K562 (cell line): ENCODE measurements at regions not wholly inside any gene's neighbourhood (a gene's known extent, or its start where the extent isn't known, plus 50 kb on each side); places are given as distances from the start of the nearest gene placed in this dataset.

Experiments
- ATAC-seq: fragments of 200-7000 bp; cut with Tn5 transposase; 3 replicates; pipeline ENCODE4 v1.9.1; 2020; ENCODE audit warnings: moderate library complexity
- BruUV-seq: library from RNA; stranded (reverse); fragments of 400-500 nt; replicated peaks from 2 replicates; lab custom pipeline; 2021; lab: Mats Ljungman, UMichigan
- CTCF ChIA-PET: fragments of 300-600 bp; formaldehyde crosslinking; extraction: SDS; loops from one replicate; lab custom pipeline; 2021; ENCODE audit warnings: low intra/inter-chr PET ratio; lab: Yijun Ruan, JAX
- POLR2A ChIA-PET: fragments of 300-600, 350-650 bp; sonication (Branson Sonifier 250); formaldehyde crosslinking; extraction: SDS; loops from one replicate; lab custom pipeline; 2021; ENCODE audit warnings: antibody characterized with exemption, inconsistent platforms; lab: Yijun Ruan, JAX
- DNase-seq, 4 experiments: peaks; one replicate each; pipeline versions ENCODE4 v3.0.0 to v3.0.0-alpha.2; 2011 to 2018; ENCODE audit warnings: low spot score in 3 of 4, mixed read lengths in 3 of 4; ENCODE audit errors: extremely low read depth in 1 of 4
- FAIRE-seq: peaks from 2 replicates; lab custom pipeline; 2011; peaks lifted over from hg19 to GRCh38; lab: Jason Lieb, UNC
- H2AFZ ChIP-seq: 2 replicates; pipeline ENCODE4 v1.6.0; 2011; ENCODE audit warnings: low read depth, low read length, control low read depth, inconsistent platforms
- H3K27ac ChIP-seq: fragments of 200-600 bp; 3 replicates; pipeline ENCODE4 v1.8.0; 2011; ENCODE audit warnings: low read depth, mild to moderate bottlenecking, control low read depth, inconsistent platforms, low read length, moderate library complexity, mixed read lengths; ENCODE audit errors: extremely low read depth
- H3K27me3 ChIP-seq, 2 experiments: fragments of 300-600 bp in 1 of 2; 2 replicates in 1 of 2; 3 replicates in 1 of 2; pipeline versions ENCODE4 v1.6.0 to v1.8.0; 2011; ENCODE audit warnings: inconsistent platforms in 2 of 2, low read length in 2 of 2, mild to moderate bottlenecking in 1 of 2, mixed read lengths in 1 of 2, moderate library complexity in 1 of 2; ENCODE audit not compliant: control insufficient read depth in 2 of 2, insufficient read depth in 2 of 2
- H3K36me3 ChIP-seq: fragments of 300-600 bp; 3 replicates; pipeline ENCODE4 v1.8.0; 2011; ENCODE audit warnings: mild to moderate bottlenecking, low read length, inconsistent platforms; ENCODE audit not compliant: control insufficient read depth, insufficient read depth
- H3K4me1 ChIP-seq, 2 experiments: fragments of 200-600 bp in 1 of 2; replicated peaks in 1 of 2; 2 replicates in 1 of 2; 3 replicates in 1 of 2; pipeline versions ENCODE4 v1.5.1 to v1.8.0; 2011; ENCODE audit warnings: inconsistent platforms in 2 of 2, low read length in 2 of 2, mild to moderate bottlenecking in 1 of 2, mixed read lengths in 1 of 2, moderate library complexity in 1 of 2; ENCODE audit not compliant: control insufficient read depth in 2 of 2, insufficient read depth in 2 of 2
- H3K4me2 ChIP-seq: 2 replicates; pipeline ENCODE4 v1.6.1; 2011; ENCODE audit warnings: low read length, control low read depth, inconsistent platforms, mixed read lengths; ENCODE audit not compliant: insufficient read depth
- H3K4me3 ChIP-seq: fragments of 200-600 bp; sonication (generic), shearing (Covaris generic); 2 replicates; pipeline ENCODE4 v1.5.1; 2016; ENCODE audit warnings: control low read depth, inconsistent platforms
- H3K79me2 ChIP-seq: fragments of 200-600 bp; 3 replicates; pipeline ENCODE4 v1.8.0; 2011; ENCODE audit warnings: low read length, inconsistent platforms; ENCODE audit not compliant: control insufficient read depth, insufficient read depth
- H3K9ac ChIP-seq, 2 experiments: 2 replicates each; pipeline versions ENCODE4 v1.6.0 to v1.6.1; 2011; ENCODE audit warnings: low read depth in 2 of 2, low read length in 2 of 2, control low read depth in 1 of 2, inconsistent platforms in 1 of 2, mild to moderate bottlenecking in 1 of 2, mixed read lengths in 1 of 2; ENCODE audit not compliant: insufficient read depth in 1 of 2
- H3K9me1 ChIP-seq: one replicate; pipeline ENCODE4 v1.6.0; 2011; ENCODE audit warnings: inconsistent platforms, mild to moderate bottlenecking, low read length, moderate library complexity; ENCODE audit not compliant: control insufficient read depth, insufficient read depth
- H3K9me3 ChIP-seq: replicated peaks from 2 replicates; pipeline ENCODE4 v1.5.1; 2011; ENCODE audit warnings: low read depth, low read length, inconsistent platforms; ENCODE audit not compliant: control insufficient read depth, insufficient read depth
- H4K20me1 ChIP-seq: replicated peaks from 2 replicates; pipeline ENCODE4 v1.6.1; 2011; ENCODE audit warnings: low read length, inconsistent platforms, mixed read lengths; ENCODE audit not compliant: control insufficient read depth, insufficient read depth
- MBD2 ChIP-seq: sonication (generic); IDR thresholded peaks from 2 replicates; pipeline ENCODE4 v1.6.1; 2016; ENCODE audit warnings: low read depth, borderline replicate concordance
- NCOR1 ChIP-seq: fragments of 450-650 bp; IDR thresholded peaks from 2 replicates; pipeline ENCODE4 v1.6.1; 2016; ENCODE audit warnings: mild to moderate bottlenecking, moderate library complexity
- PHB ChIP-seq: fragments of 250-450 bp; sonication (Bioruptor Pico); IDR thresholded peaks from 2 replicates; pipeline ENCODE4 v1.5.0; 2021
- PHTF2 ChIP-seq: fragments of 250-450 bp; sonication (Bioruptor Pico); IDR thresholded peaks from 2 replicates; pipeline ENCODE4 v1.5.0; 2021; ENCODE audit warnings: mild to moderate bottlenecking
- PTTG1 ChIP-seq: fragments of 450-650 bp; IDR thresholded peaks from 2 replicates; pipeline ENCODE4 v1.6.1; 2016; ENCODE audit warnings: low read depth, mild to moderate bottlenecking, missing genetic modification characterization, missing compliant biosample characterization
- RFX1 ChIP-seq: fragments of 450-650 bp; IDR thresholded peaks from 2 replicates; pipeline ENCODE4 v1.6.1; 2016; ENCODE audit warnings: mild to moderate bottlenecking, moderate library complexity
- ZBTB7A ChIP-seq: IDR thresholded peaks from 2 replicates; pipeline ENCODE4 v1.6.1; 2011; ENCODE audit warnings: low read depth, mild to moderate bottlenecking, low read length, moderate library complexity, borderline replicate concordance; ENCODE audit not compliant: control insufficient read depth
- ZNF274 ChIP-seq: IDR thresholded peaks from 2 replicates; pipeline ENCODE4 v1.6.1; 2011; ENCODE audit warnings: low read depth, mild to moderate bottlenecking, low read length, moderate library complexity, borderline replicate concordance
- WGBS: fragments of 100-300 bp; shearing (Covaris generic); methylation state at CpG from one replicate; pipeline ENCODE4 v1.1.6; 2016; ENCODE audit warnings: low coverage, mixed read lengths; ENCODE audit not compliant: insufficient coverage; ENCODE audit errors: missing lambda C conversion rate; 5-methylcytosine and 5-hydroxymethylcytosine counted together
- in situ Hi-C: fragments of 300-500 bp; cut with MboI; formaldehyde crosslinking; loops from 4 replicates; pipeline ENCODE4 v1.15.0; 2018; ENCODE audit warnings: inconsistent platforms, mixed read lengths
- intact Hi-C: fragments of 100-400 bp; cut with micrococcal nuclease; formaldehyde crosslinking; loops from 2 replicates; pipeline ENCODE4 v1.14.2; 2022
- TF ChIP-seq, protein P1 (sequence below): fragments of 450-650 bp; IDR thresholded peaks from 2 replicates; pipeline ENCODE4 v1.6.1; 2018; ENCODE audit warnings: mild to moderate bottlenecking, low read depth; ENCODE audit not compliant: partially characterized antibody
- TF ChIP-seq, protein P2 (sequence below): IDR thresholded peaks from 2 replicates; pipeline ENCODE4 v1.6.1; 2011; ENCODE audit warnings: borderline replicate concordance, low read depth, mild to moderate bottlenecking, moderate library complexity, low read length; ENCODE audit not compliant: insufficient read depth, poor library complexity, severe bottlenecking

DNA sequence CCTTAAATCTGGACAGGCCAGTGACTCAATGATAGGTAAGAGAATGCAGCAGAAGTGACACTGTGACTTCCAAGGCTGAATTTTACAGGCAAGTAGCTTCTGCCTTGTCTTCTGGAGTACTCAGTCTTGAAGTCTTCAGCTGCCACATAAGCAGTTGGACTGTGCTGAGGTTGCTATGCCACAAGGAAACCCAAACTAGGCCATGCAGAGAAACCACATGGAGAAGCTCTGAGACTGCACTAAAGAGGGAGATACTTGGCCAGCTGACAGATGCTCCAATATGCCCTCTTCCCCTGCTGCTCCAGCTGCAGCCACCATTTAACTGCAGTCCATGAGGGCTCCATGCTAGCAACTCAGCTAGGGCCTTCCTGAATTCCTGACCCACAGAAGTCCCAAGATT, 119.4 kb upstream of the GADL1 start (continued):
- no peak for TF ChIP-seq RFX1
- TF ChIP-seq ZBTB7A = no peak
- TF ChIP-seq PHTF2 (CRISPR knock-in tag) = no peak
- no peak for TF ChIP-seq NCOR1
- TF ChIP-seq, protein P1, sequence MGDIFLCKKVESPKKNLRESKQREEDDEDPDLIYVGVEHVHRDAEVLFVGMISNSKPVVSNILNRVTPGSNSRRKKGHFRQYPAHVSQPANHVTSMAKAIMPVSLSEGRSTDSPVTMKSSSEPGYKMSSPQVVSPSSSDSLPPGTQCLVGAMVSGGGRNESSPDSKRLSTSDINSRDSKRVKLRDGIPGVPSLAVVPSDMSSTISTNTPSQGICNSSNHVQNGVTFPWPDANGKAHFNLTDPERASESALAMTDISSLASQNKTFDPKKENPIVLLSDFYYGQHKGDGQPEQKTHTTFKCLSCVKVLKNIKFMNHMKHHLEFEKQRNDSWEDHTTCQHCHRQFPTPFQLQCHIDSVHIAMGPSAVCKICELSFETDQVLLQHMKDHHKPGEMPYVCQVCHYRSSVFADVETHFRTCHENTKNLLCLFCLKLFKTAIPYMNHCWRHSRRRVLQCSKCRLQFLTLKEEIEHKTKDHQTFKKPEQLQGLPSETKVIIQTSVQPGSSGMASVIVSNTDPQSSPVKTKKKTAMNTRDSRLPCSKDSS = no peak

DNA sequence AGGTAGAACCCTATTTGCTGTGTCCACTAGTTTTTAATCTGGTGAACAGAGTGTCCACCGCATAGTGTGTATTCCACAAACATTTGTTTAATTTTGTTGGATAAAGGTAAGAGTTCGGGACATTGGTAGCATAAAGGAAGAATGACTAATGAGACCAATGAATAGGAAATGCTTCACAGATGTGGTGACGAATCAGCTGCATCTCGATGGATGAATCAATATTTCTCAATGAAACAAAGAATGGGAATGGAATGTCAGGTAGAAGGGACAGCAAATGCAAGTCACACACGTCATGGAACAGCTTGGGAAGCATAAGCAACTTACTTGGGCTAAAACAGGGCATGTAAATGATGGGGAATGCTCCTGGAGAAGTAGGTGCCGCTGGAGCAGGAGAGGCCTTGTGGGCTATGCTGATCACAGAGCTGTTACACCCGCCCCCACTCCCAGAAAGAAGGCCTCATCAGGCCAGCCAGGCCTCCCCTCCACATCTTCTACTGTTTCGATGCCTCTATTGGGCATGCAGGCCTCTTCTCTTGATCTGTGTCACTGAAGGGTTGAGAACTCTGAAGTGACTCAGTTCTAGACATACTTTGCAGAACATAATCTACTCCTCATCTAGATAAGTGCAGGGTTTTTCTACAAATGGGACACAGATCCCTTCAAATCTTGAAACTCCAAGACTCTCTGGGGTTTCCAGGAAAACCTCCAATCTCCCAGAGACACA, 120.0 kb upstream of the GADL1 start:
- H2AFZ ChIP-seq = no peak overlapping the region
- ChIA-PET CTCF (no interaction called here), POLR2A (interaction anchor here (0.8 kb wide), 1 partner anchor 9 kb away, joined by 3 read pairs; no protein-coding TSS in a partner anchor)
- DNase-seq (no peak), ATAC-seq (no peak), FAIRE-seq (no peak)
- no TSS peak for BruUV-seq
- intact Hi-C loops = no loop called here
- no peak overlapping the region for H3K9ac ChIP-seq
- no peak overlapping the region for H3K4me3 ChIP-seq
- TF ChIP-seq PHB (CRISPR knock-in tag) (no peak), PTTG1 (tag) (no peak), ZNF274 (no peak), MBD2 (no peak)
- TF ChIP-seq, protein P2, sequence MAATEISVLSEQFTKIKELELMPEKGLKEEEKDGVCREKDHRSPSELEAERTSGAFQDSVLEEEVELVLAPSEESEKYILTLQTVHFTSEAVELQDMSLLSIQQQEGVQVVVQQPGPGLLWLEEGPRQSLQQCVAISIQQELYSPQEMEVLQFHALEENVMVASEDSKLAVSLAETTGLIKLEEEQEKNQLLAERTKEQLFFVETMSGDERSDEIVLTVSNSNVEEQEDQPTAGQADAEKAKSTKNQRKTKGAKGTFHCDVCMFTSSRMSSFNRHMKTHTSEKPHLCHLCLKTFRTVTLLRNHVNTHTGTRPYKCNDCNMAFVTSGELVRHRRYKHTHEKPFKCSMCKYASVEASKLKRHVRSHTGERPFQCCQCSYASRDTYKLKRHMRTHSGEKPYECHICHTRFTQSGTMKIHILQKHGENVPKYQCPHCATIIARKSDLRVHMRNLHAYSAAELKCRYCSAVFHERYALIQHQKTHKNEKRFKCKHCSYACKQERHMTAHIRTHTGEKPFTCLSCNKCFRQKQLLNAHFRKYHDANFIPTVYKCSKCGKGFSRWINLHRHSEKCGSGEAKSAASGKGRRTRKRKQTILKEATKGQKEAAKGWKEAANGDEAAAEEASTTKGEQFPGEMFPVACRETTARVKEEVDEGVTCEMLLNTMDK = no peak
- no peaks in the 10 kb centered on the region for H3K79me2 ChIP-seq
- H3K4me1 ChIP-seq = no peaks in the 10 kb centered on the region
- H3K27ac ChIP-seq = no peak overlapping the region
- no peaks in the 10 kb centered on the region for H3K9me3 ChIP-seq
- H3K36me3 ChIP-seq = no peaks in the 10 kb centered on the region
- no peaks in the 10 kb centered on the region for H4K20me1 ChIP-seq
- WGBS = 3% methylated on average over 8 of the region's 8 CpGs
- no peak overlapping the region for H3K4me2 ChIP-seq
- in situ Hi-C loops = no loop called here
- H3K27me3 ChIP-seq = no peaks in the 10 kb centered on the region
- no peaks in the 10 kb centered on the region for H3K9me1 ChIP-seq
